ENCODE measurements at regions not wholly inside any gene's neighbourhood (a gene's known extent, or its start where the extent isn't known, plus 50 kb on each side); places are given as distances from the start of the nearest gene placed in this dataset.

- no peak for TF ChIP-seq CTCF (conservative IDR thresholded peaks at IDR 0.05)
Observed at GRCh38 chr2:128925631-128926030, 607.0 kb upstream of the HS6ST1 start.

GRCh38 chr2:128930101-128930500, 611.4 kb upstream of the HS6ST1 start:
- TF ChIP-seq CTCF (conservative IDR thresholded peaks at IDR 0.05): no peak
- no peak overlapping the region for H3K27ac ChIP-seq

More at GRCh38 chr2:128925631-128926030, 607.0 kb upstream of the HS6ST1 start:
- H3K27ac ChIP-seq: no peak overlapping the region

- no peak overlapping the region for H3K27ac ChIP-seq
- TF ChIP-seq CTCF (conservative IDR thresholded peaks at IDR 0.05): no peak
Observed at GRCh38 chr2:128940378-128940777, 621.7 kb upstream of the HS6ST1 start.

GRCh38 chr2:128941751-128942150, 623.1 kb upstream of the HS6ST1 start:
- H3K27ac ChIP-seq: peak overlapping the region; percentile 65
- TF ChIP-seq CTCF (conservative IDR thresholded peaks at IDR 0.05): no peak

GRCh38 chr2:128949360-128949759, 630.7 kb upstream of the HS6ST1 start:
- TF ChIP-seq CTCF (conservative IDR thresholded peaks at IDR 0.05): no peak
- H3K27ac ChIP-seq: no peak overlapping the region

- no peak for TF ChIP-seq CTCF (conservative IDR thresholded peaks at IDR 0.05)
- H3K27ac ChIP-seq: no peak overlapping the region
Observed at GRCh38 chr2:128950758-128951157, 632.1 kb upstream of the HS6ST1 start.

GRCh38 chr2:128958241-128958640, 639.6 kb upstream of the HS6ST1 start:
- H3K27ac ChIP-seq: no peak overlapping the region
- TF ChIP-seq CTCF (conservative IDR thresholded peaks at IDR 0.05): no peak

GRCh38 chr2:128967646-128968045, 649.0 kb upstream of the HS6ST1 start:
- no peak for TF ChIP-seq CTCF (conservative IDR thresholded peaks at IDR 0.05)
- no peak overlapping the region for H3K27ac ChIP-seq

Measured in VCaP (cell line).